GM12865 (cell line): ENCODE measurements at regions not wholly inside any gene's neighbourhood (a gene's known extent, or its start where the extent isn't known, plus 50 kb on each side); places are given as distances from the start of the nearest gene placed in this dataset.

Experiments
- DNase-seq: peaks from one replicate; pipeline ENCODE4 v3.0.0; 2010; ENCODE audit warnings: low read depth
- H3K4me3 ChIP-seq: 2 replicates; pipeline ENCODE4 v1.5.1; 2011; ENCODE audit warnings: mild to moderate bottlenecking, low read depth, low read length, control low read depth
- TF ChIP-seq, protein P1 (sequence below): IDR thresholded peaks from 2 replicates; pipeline ENCODE4 v1.5.1; 2011; ENCODE audit warnings: low read length, control low read depth, low read depth, inconsistent platforms; ENCODE audit not compliant: insufficient read depth; ENCODE audit errors: missing control alignments

DNA sequence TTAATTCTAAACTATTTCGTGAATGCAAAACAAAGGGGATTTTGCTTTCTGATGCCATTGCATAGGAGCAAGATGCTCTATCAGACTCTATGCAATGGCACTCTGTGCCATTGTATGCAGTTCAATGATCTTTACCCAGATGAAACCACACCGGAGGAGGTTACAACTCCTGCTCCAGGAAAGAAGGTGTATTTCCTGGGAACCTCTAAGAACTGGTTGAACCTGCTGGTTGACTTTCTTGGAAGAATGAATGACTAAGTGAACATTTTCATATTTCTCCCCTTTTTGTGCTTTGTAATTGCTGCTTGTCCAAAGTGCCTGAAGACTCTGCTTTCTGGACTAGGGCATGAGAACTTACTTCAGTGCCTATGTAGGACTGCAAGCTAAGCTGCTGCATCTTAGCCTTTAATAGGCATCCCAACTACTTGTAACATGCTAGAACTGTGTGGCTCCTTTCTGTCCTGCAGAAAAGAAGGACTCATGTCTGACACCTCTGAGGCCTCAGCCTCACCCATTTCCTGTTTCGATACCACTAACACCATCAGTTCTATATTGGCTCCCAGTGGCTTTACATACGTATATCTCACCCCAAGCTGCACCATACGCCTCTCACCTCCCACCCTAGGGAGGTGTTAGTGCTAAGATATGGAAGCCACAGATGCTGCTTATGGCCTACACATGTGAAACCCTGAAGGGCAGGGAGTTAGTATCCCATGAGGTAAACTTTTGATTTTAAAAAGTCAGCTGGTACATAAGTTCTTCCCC is 193.5 kb upstream of the CNOT2 start:
- DNase-seq = peak; percentile 89
- no peak overlapping the region for H3K4me3 ChIP-seq

DNA sequence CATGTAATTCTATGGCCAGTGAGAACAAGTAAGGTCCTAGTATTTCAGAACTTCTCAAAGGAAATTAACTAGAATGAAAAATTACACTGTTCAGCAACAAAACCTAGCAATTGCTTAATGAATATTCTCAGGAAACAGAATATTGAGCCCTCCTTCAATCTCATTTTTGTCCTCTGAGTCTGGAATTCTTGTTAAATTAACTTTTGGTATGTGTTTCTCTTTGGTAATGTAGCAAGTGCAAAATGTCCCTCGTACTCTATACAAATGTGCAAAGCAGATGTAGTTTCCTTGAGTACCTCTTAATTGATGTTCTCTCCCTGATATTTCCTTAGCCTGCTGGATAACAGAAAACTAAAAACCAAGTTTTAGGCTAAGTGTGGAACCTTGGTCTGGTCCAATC is 190.8 kb upstream of the CNOT2 start:
- no peak for DNase-seq
- TF ChIP-seq, protein P1, sequence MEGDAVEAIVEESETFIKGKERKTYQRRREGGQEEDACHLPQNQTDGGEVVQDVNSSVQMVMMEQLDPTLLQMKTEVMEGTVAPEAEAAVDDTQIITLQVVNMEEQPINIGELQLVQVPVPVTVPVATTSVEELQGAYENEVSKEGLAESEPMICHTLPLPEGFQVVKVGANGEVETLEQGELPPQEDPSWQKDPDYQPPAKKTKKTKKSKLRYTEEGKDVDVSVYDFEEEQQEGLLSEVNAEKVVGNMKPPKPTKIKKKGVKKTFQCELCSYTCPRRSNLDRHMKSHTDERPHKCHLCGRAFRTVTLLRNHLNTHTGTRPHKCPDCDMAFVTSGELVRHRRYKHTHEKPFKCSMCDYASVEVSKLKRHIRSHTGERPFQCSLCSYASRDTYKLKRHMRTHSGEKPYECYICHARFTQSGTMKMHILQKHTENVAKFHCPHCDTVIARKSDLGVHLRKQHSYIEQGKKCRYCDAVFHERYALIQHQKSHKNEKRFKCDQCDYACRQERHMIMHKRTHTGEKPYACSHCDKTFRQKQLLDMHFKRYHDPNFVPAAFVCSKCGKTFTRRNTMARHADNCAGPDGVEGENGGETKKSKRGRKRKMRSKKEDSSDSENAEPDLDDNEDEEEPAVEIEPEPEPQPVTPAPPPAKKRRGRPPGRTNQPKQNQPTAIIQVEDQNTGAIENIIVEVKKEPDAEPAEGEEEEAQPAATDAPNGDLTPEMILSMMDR = no peak
- no peak overlapping the region for H3K4me3 ChIP-seq

More for the DNA sequence above, 193.5 kb upstream of the CNOT2 start:
- TF ChIP-seq, protein P1 = no peak

DNA sequence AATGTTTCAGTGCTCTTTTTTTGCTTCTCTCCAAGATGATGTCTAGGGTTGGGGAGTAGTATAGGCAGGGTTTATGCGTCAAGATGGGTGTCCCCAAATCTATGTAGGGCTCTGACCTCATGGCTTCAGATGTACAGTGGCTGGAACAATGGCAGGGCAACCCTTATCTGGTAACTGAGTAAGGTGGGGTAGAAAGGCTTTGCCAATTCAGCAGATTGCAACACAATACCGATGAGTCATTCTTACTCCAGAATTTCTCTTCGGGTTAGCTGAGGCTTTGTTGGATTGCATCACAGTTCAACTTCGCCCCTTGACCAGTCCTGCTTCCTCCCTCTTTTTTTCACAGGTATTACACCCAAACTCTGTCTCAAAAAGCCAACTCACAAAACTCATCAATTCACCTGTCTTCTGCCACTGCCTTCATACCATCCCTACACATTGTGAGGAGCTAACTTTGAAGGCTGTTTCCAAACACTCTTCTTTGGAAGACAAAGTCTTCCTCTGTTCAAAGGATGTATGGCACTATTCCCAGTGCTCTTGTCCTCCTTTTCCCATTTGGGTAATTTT is 190.2 kb upstream of the CNOT2 start:
- H3K4me3 ChIP-seq = no peak overlapping the region
- TF ChIP-seq, protein P1 = no peak
- no peak for DNase-seq

DNA sequence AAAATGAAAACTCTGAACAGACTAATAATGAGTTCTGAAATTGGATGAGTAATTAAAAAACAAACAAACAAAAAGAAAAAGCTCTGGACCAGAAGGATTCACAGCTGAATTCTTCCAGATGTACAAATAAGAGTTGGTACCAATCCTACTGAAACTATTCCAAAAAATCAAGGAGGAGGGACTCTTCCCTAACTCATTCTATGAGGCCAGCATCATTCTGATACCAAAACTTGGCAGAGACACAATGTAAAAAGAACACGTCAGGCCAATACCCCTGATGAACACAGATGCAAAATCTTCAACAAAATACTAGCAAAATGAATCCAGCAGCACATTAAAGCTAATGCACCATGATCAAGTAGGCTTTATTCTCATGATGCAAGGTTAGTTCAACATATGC is 183.9 kb upstream of the CNOT2 start:
- TF ChIP-seq, protein P1 = no peak
- DNase-seq = no peak
- H3K4me3 ChIP-seq = no peak overlapping the region

DNA sequence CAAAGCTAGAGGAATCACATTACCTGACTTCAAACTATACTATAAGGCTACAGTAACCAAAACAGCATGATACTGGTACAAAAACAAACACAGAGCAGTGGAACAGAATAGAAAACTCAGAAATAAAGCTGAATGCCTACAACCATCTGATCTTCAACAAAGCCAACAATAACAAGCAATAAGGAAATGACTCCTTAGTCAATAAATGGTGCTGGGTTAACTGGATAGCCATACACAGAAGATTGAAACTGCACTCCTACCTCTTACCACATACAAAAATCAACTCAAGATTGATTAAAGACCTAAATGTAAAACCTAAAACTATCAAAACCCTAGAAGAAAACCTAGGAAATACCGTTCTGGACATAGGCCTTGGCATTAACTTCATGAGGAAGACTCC is 182.6 kb upstream of the CNOT2 start:
- TF ChIP-seq, protein P1 = no peak
- H3K4me3 ChIP-seq = no peak overlapping the region
- no peak for DNase-seq

DNA sequence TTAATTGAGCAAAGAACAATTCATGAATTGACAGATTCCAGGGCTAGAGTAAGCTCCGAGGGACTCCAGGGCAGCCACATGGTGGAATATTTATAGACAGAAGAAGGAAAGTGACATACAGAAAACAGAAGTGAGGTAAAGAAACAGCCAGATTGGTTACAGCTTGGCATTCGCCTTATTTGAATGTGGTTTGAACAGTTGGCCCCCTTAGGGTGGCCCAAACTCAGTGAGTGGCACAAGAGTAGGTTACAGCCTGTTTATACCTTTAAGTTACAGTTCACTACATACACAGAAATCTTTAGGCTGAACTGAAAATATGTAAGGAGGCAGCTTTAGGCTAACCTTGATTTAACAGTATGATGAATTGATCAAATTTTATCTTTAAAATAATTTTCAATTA is 174.5 kb upstream of the CNOT2 start:
- peak; percentile 23 for DNase-seq
- no peak overlapping the region for H3K4me3 ChIP-seq
- TF ChIP-seq, protein P1 = no peak
